Endodermal cell (in vitro differentiated cells): ENCODE measurements at regions not wholly inside any gene's neighbourhood (a gene's known extent, or its start where the extent isn't known, plus 50 kb on each side); places are given as distances from the start of the nearest gene placed in this dataset.

Experiments used
- DNase-seq: peaks from one replicate; pipeline ENCODE4 v3.0.0-alpha.2; 2017
- H3K27ac ChIP-seq: 2 replicates; pipeline ENCODE4 v1.5.1; 2013; ENCODE audit warnings: mild to moderate bottlenecking, low read depth, low read length, moderate library complexity
- H3K27me3 ChIP-seq: 2 replicates; pipeline ENCODE4 v1.6.1; 2013; ENCODE audit warnings: mild to moderate bottlenecking, low read length, moderate library complexity; ENCODE audit not compliant: insufficient read depth, control insufficient read depth, poor library complexity, severe bottlenecking
- H3K36me3 ChIP-seq: 2 replicates; pipeline ENCODE4 v1.7.0; 2013; ENCODE audit warnings: mild to moderate bottlenecking, low read length, moderate library complexity; ENCODE audit not compliant: control insufficient read depth, insufficient read depth
- H3K4me1 ChIP-seq: one replicate; pipeline ENCODE4 v1.7.0; 2013; ENCODE audit warnings: low read length; ENCODE audit not compliant: control insufficient read depth, insufficient read depth
- H3K4me3 ChIP-seq: 2 replicates; pipeline ENCODE4 v1.5.1; 2013; ENCODE audit warnings: mild to moderate bottlenecking, low read length, moderate library complexity
- H3K9ac ChIP-seq: 2 replicates; pipeline ENCODE4 v1.6.1; 2013; ENCODE audit warnings: mild to moderate bottlenecking, low read length, moderate library complexity; ENCODE audit not compliant: poor library complexity, severe bottlenecking; ENCODE audit errors: extremely low read depth
- H3K9me3 ChIP-seq: 2 replicates; pipeline ENCODE4 v1.6.1; 2013; ENCODE audit warnings: mild to moderate bottlenecking, low read length, moderate library complexity; ENCODE audit not compliant: control insufficient read depth
- H3K27ac Mint-ChIP-seq: 2 replicates; pipeline ENCODE4 v1.8.0; 2020; ENCODE audit warnings: mixed read lengths
- H3K27me3 Mint-ChIP-seq: 2 replicates; pipeline ENCODE4 v1.8.0; 2021; ENCODE audit warnings: mild to moderate bottlenecking, mixed read lengths; ENCODE audit not compliant: insufficient read depth
- H3K36me3 Mint-ChIP-seq: 2 replicates; pipeline ENCODE4 v1.8.0; 2020; ENCODE audit warnings: low read depth, mixed read lengths
- H3K4me1 Mint-ChIP-seq: 2 replicates; pipeline ENCODE4 v1.8.0; 2020; ENCODE audit warnings: mixed read lengths
- H3K4me3 Mint-ChIP-seq: 2 replicates; pipeline ENCODE4 v1.8.0; 2020; ENCODE audit warnings: mild to moderate bottlenecking, moderate library complexity, mixed read lengths
- H3K9me3 Mint-ChIP-seq: 2 replicates; pipeline ENCODE4 v1.8.0; 2020; ENCODE audit warnings: mild to moderate bottlenecking, mixed read lengths
- WGBS, 2 experiments: methylation state at CpG; one replicate each; pipeline versions ENCODE4 v1.1.5 to v1.1.7; 2013; ENCODE audit warnings: missing lambda C conversion rate in 2 of 2, mixed read lengths in 1 of 2; ENCODE audit not compliant: insufficient coverage in 1 of 2, insufficient read length in 1 of 2; 5-methylcytosine and 5-hydroxymethylcytosine counted together
- TF ChIP-seq, protein P1 (sequence below): fragments of 200-600 bp; sonication (generic); conservative IDR thresholded peaks from 2 replicates; pipeline ENCODE4 v1.5.0; 2021; ENCODE audit warnings: antibody characterized with exemption, mild to moderate bottlenecking

GRCh38 chr16:64687123-64687522 lies 434.7 kb downstream of the CDH11 start:
- TF ChIP-seq, protein P1, sequence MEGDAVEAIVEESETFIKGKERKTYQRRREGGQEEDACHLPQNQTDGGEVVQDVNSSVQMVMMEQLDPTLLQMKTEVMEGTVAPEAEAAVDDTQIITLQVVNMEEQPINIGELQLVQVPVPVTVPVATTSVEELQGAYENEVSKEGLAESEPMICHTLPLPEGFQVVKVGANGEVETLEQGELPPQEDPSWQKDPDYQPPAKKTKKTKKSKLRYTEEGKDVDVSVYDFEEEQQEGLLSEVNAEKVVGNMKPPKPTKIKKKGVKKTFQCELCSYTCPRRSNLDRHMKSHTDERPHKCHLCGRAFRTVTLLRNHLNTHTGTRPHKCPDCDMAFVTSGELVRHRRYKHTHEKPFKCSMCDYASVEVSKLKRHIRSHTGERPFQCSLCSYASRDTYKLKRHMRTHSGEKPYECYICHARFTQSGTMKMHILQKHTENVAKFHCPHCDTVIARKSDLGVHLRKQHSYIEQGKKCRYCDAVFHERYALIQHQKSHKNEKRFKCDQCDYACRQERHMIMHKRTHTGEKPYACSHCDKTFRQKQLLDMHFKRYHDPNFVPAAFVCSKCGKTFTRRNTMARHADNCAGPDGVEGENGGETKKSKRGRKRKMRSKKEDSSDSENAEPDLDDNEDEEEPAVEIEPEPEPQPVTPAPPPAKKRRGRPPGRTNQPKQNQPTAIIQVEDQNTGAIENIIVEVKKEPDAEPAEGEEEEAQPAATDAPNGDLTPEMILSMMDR: no peak
- H3K27me3 Mint-ChIP-seq: no peaks in the 10 kb centered on the region
- peaks cover 2% of the 10 kb centered on the region for H3K4me1 Mint-ChIP-seq
- H3K4me3 Mint-ChIP-seq: no peak overlapping the region
- Histone ChIP-seq H3K9ac (no peak overlapping the region), H3K9me3 (peaks cover 7% of the 10 kb centered on the region), H3K27ac (no peak overlapping the region), H3K4me1 (no peaks in the 10 kb centered on the region), H3K27me3 (no peaks in the 10 kb centered on the region), H3K36me3 (no peaks in the 10 kb centered on the region), H3K4me3 (no peak overlapping the region)
- WGBS, 2 experiments: 88% methylated on average over 2 of the region's 2 CpGs; no CpG with 5 or more reads in 1 of the 2 experiments
- H3K36me3 Mint-ChIP-seq: peaks cover 3% of the 10 kb centered on the region
- H3K27ac Mint-ChIP-seq: no peak overlapping the region
- no peak for DNase-seq
- peaks cover 8% of the 10 kb centered on the region for H3K9me3 Mint-ChIP-seq

DNA sequence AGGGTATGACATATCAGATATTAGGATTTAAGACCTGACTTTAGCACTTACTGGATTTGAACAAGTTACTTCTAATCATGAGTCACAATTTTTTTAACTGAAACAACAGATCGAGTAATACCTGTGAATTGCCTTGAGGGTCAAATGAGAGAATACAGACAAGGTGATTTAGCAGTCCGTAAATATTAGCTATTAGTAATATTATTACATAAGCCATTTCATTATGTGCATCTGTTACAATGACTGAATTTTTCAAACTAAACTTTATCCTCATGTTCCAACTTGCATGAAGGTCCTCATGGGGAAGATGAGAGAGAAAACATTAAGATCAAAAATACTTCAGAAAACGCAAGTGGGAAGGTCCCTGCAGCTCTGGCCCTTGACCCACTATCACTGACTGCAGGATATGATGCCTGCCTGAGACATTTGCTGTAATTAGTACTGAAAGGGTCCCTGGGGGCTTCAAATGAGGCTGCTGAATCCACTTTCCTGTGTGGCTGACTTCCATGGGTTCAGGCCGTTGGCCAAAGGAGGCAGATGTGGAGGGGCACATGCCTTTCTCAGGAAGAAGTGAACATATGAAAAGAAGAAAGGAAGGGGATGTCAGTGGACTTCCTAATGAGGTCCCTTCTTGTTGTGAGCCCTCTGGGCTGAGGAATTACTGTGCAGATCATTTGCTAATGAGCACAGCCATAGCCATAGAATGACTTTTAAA lies 441.7 kb downstream of the CDH11 start:
- H3K4me1 ChIP-seq: no peaks in the 10 kb centered on the region
- 81 to 100% methylated on average over 1 to 3 of the region's 4 CpGs for WGBS, 2 experiments
- Mint-ChIP-seq H3K9me3 (peaks cover 9% of the 10 kb centered on the region), H3K27ac (no peak overlapping the region), H3K4me1 (peaks cover 7% of the 10 kb centered on the region), H3K4me3 (no peak overlapping the region), H3K36me3 (peaks cover 3% of the 10 kb centered on the region), H3K27me3 (no peaks in the 10 kb centered on the region)
- no peak overlapping the region for H3K4me3 ChIP-seq
- TF ChIP-seq, protein P1: no peak
- no peak overlapping the region for H3K9ac ChIP-seq
- no peak overlapping the region for H3K27ac ChIP-seq
- peaks cover 7% of the 10 kb centered on the region for H3K9me3 ChIP-seq
- no peak for DNase-seq
- H3K27me3 ChIP-seq: no peaks in the 10 kb centered on the region
- H3K36me3 ChIP-seq: no peaks in the 10 kb centered on the region

DNA sequence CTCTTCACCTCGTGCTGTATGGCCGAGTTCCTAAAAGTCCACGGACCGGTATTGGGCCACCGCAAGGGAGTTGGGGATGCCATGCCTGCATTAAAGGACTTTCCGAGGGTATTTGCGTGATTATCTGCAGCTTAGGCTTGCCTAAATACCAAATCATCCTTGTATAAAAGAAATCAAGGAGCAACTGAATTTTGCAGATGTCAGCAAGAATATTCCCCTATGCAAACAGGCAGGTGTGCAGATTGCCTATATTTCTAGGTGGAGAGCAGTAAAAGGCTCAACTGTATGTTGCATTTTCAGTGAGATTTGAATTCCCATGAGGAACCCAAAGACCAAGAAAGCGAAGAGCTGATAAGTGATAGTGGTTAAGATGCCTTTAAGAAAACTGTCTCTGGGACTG lies 452.3 kb downstream of the CDH11 start:
- Histone ChIP-seq H3K4me3 (no peak overlapping the region), H3K4me1 (peaks cover 3% of the 10 kb centered on the region), H3K27me3 (no peaks in the 10 kb centered on the region), H3K9ac (no peak overlapping the region), H3K9me3 (peaks cover 6% of the 10 kb centered on the region), H3K36me3 (no peaks in the 10 kb centered on the region), H3K27ac (no peak overlapping the region)
- 96 to 100% methylated on average over 1 to 8 of the region's 8 CpGs for WGBS, 2 experiments
- Mint-ChIP-seq H3K9me3 (no peaks in the 10 kb centered on the region), H3K27me3 (no peaks in the 10 kb centered on the region), H3K4me1 (peaks cover 8% of the 10 kb centered on the region), H3K4me3 (no peak overlapping the region), H3K27ac (no peak overlapping the region), H3K36me3 (no peaks in the 10 kb centered on the region)
- TF ChIP-seq, protein P1: no peak
- no peak for DNase-seq
